ENCODE measurements at regions not wholly inside any gene's neighbourhood (a gene's known extent, or its start where the extent isn't known, plus 50 kb on each side); places are given as distances from the start of the nearest gene placed in this dataset.

DNA sequence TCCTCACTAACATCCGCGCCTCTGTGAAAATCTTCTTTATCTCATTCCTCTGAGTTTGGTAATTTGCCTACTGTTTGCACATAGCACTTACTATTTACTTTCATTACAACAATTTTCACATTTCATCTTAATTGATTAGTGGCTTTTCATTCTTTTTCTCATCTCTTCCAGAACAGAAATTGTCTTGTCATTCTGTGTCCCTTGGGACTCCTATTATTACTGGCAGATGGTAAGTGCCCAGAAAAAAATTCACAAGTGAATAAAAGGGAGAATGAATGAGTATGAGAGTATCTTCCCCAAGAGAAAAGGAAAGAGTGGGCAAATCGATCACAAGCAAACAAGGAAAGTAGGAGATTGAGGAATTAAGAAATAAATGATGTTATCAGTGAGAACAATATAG lies 876.1 kb downstream of the TLE4 start:
- H3K4me3 ChIP-seq (ENCODE audit: low read depth, low read length) = no peak overlapping the region
- DNase-seq (ENCODE audit: low read depth) = no peak

DNA sequence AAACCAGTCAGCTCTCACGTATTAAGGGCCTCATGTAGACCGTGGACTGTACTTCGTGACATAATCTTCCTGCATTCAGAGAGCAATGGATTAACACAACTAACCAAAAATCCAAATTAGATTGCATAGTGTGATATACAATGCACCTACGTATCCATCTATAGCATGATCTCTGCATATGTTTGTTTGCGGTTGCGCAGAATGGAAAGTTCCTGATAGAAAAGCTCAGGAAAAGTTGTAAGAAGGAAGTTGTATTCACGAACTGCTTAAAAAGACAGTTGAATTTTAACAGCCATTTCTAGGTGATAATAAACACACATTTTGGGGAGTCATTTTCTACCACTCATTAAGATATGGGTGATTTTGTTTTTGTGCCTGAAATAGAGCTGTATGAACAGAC lies 869.0 kb downstream of the TLE4 start:
- DNase-seq (ENCODE audit: low read depth) = no peak

DNA sequence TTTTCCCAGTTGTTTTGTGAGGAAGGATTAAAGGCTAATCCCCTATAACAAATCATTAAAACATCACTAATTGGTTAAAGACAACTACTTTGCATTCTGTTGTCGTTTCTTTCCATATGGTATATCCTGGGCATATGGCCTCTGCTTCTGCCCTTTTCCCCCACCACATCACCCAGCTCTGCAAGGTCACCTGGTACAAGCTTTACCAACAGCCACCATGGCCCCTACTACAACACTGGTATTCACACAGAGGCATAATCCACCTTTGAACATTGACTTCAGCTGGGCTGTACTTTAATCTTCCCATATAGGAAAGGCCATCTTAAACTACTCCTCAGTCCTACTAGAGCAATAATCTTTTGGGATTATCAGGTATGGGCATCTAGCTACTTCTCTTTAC lies 866.1 kb downstream of the TLE4 start:
- H3K4me3 ChIP-seq (ENCODE audit: low read depth, low read length) = no peak overlapping the region
- DNase-seq (ENCODE audit: low read depth) = no peak

More for the DNA sequence above, 869.0 kb downstream of the TLE4 start:
- no peak overlapping the region for H3K4me3 ChIP-seq (ENCODE audit: low read depth, low read length)

DNA sequence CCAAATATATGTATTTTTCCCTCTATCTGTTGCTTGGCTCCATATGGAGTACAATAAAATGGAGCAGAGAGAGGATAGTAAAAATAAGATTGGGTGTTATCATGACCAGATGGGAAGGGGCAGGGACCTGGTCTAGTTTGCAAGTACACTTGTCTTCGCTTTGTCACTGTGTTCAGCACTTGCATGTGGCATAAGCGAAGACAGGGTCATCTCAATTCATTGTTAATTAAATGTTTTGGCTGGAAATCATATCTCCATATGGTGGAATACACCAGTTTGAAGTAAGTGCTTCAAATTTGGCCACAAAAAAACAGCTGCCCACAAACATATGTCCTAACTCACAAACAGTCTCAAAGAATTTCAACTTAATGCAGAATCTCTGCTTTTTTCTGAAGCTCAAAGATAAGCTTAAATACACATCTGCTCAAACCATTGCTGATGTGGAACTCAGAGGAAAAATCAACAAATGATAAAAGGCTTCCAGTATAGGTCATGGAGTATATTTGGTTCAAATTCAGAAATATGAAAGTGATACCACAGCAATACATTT lies 865.4 kb downstream of the TLE4 start:
- DNase-seq (ENCODE audit: low read depth) = no peak
- H3K4me3 ChIP-seq (ENCODE audit: low read depth, low read length) = no peak overlapping the region

- no peak overlapping the region for H3K4me3 ChIP-seq (ENCODE audit: low read depth, low read length)
- DNase-seq (ENCODE audit: low read depth) = no peak
Measured at GRCh38 chr9:80435591-80435990, 863.8 kb downstream of the TLE4 start.

DNA sequence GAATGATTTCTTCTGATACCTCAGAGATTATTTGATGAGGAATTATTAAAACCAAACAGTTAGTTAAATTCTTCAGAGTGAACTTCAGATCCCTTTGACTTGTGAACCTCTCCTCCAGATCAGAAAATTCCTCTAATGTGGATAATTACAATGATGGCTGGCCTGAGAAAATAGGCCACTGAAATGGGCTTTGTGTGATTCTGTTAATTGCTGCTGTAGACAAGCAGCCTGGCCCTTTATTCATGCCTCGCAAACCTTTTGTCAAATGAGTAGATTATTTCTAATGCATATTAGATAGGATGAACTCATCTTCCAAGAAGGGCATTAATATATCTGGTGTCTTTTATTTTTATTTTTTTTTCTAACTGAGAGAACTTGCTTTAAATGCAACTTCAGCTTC lies 855.2 kb downstream of the TLE4 start:
- H3K4me3 ChIP-seq (ENCODE audit: low read depth, low read length) = no peak overlapping the region

DNA sequence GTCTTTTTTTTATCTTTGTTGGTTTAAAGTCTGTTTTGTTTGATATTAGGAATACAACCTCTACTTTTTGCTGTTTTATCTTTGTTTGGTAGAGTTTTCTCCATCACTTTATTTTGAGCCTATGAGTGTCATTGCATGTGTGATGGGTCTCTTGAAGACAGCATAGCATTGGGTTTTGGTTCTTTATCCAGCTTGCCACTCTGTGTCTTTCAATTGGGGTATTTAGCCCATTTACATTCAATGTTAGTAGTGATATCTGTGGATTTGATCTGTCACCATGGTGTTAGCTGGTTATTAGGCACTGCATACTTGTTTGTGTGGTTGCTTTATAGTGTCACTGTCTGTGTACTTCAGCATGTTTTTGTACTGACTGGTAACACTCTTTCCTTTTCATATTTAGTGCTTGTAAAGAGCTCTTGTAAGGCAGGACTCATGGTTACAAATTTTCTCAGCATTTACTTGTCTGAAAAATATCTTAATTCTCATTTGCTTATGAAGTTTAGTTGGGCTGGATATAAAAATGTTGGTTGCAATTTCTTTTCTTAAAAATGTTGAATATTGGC lies 845.5 kb downstream of the TLE4 start:
- H3K4me3 ChIP-seq (ENCODE audit: low read depth, low read length) = no peak overlapping the region
- DNase-seq (ENCODE audit: low read depth) = no peak

More for the DNA sequence above, 855.2 kb downstream of the TLE4 start:
- DNase-seq (ENCODE audit: low read depth) = no peak

DNA sequence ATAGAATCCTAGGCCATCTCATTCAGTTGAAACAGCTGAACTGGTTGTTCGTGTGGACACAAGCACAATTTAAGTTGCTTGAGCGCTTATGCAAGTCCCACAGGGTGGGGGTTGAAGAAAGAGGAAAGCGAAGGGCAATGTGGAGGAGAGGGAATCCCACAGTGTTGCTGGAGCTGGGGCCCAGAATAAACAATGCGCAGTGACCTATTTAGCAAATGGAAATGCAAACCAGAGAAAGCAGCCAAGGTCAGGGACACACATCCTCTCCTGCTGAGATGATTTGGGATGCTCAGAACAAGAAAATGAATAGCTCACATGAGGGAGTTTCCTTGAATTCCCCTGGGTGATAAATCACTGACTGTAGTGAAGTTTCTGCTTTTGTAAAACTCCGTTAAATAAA lies 838.3 kb downstream of the TLE4 start:
- DNase-seq (ENCODE audit: low read depth) = peak; percentile 91
- H3K4me3 ChIP-seq (ENCODE audit: low read depth, low read length) = no peak overlapping the region

GRCh38 chr9:80407220-80407619 lies 835.5 kb downstream of the TLE4 start:
- no peak for DNase-seq (ENCODE audit: low read depth)
- no peak overlapping the region for H3K4me3 ChIP-seq (ENCODE audit: low read depth, low read length)

- H3K4me3 ChIP-seq (ENCODE audit: low read depth, low read length) = no peak overlapping the region
Measured at GRCh38 chr9:80401243-80401642, 829.5 kb downstream of the TLE4 start.

DNA sequence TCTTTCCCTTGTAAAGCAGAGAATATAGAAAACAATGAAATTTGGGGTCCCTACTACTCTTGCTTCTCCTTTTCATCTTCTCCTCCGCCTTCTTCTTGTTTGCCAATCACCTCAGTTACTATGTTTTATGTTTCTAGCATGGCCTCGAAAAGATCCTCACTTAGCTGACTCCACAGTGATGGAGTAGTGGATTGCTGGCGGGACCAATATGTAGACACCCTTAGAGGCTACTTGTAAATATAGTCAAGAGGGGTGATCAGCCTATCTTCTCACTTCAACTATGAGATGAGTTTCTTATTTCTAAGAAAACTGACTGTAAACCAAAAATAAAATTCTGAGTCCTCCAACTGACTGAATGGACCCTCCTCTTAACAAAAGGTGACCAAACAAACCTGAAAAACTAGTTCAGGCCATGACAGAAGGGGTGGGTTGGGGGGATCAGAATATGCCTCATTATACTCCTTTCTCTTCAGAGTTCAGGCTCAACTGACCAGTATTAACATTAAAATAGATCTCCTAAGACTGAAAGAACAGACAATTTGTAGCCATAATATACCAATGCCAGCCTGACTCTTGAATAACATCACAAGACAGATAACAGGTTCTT lies 829.0 kb downstream of the TLE4 start:
- no peak overlapping the region for H3K4me3 ChIP-seq (ENCODE audit: low read depth, low read length)
- DNase-seq (ENCODE audit: low read depth) = no peak

More at GRCh38 chr9:80401243-80401642, 829.5 kb downstream of the TLE4 start:
- no peak for DNase-seq (ENCODE audit: low read depth)

- DNase-seq (ENCODE audit: low read depth) = no peak
- no peak overlapping the region for H3K4me3 ChIP-seq (ENCODE audit: low read depth, low read length)
Measured at GRCh38 chr9:80399606-80400005, 827.8 kb downstream of the TLE4 start.

DNA sequence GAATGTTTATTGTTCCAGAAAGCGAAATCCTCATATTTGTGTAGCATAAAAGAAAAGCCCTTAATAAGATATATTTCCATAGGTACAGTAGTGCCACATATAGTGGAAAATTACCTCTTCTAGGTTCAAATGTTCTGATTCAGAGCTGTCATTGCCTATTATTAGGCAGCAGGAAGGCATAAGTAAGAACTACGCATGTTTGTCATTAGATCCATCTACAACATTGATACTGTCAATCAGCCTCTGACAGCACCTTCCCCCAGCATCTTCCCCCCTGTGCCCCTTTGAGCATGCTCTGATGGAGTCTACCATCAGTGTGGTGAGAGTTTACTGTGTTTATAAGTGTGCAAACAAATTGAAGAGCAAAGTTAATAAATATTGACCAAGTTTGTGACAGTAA lies 816.1 kb downstream of the TLE4 start:
- H3K4me3 ChIP-seq (ENCODE audit: low read depth, low read length) = no peak overlapping the region
- no peak for DNase-seq (ENCODE audit: low read depth)

DNA sequence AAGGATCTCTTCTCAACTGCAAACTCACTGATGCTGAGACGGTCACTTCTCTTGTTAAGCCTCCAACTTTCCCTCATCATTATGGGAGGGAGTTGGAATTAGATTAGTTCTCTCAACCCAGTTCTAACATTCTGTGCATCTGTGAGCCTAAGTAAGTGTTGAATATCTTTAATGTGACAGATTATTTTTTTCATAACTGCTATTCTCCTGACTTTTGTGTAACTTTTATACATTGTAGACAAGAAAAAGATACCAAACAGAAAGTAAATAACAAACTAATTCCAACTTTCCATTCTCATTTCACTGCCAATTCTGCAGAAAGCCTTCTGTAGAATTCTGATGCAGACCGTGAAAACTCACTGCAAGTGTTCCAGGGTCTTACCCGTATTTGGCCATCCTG lies 813.5 kb downstream of the TLE4 start:
- no peak overlapping the region for H3K4me3 ChIP-seq (ENCODE audit: low read depth, low read length)
- DNase-seq (ENCODE audit: low read depth) = no peak

DNA sequence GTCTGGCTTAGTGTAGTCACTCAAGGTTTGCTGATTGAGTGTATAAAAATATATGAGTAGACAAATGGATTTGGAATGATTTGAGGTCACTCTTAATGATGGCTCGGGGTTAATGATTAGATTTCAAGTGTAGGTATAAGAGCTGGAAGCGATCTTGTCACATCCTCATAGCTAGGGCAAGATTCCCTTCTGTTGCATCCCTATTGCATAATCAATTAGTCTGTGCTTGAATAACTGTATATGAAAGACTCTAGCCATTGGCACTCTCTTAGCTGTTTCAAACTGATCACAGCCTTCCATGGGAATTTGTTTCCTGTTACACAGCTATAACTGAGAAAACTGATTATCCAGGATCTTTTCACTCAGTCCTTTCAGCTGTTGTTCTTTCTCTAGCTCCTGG lies 811.6 kb downstream of the TLE4 start:
- H3K4me3 ChIP-seq (ENCODE audit: low read depth, low read length) = no peak overlapping the region

GRCh38 chr9:80382211-80382891 lies 810.6 kb downstream of the TLE4 start:
- no peak overlapping the region for H3K4me3 ChIP-seq (ENCODE audit: low read depth, low read length)
- DNase-seq (ENCODE audit: low read depth) = no peak

More for the DNA sequence above, 811.6 kb downstream of the TLE4 start:
- DNase-seq (ENCODE audit: low read depth) = no peak

DNA sequence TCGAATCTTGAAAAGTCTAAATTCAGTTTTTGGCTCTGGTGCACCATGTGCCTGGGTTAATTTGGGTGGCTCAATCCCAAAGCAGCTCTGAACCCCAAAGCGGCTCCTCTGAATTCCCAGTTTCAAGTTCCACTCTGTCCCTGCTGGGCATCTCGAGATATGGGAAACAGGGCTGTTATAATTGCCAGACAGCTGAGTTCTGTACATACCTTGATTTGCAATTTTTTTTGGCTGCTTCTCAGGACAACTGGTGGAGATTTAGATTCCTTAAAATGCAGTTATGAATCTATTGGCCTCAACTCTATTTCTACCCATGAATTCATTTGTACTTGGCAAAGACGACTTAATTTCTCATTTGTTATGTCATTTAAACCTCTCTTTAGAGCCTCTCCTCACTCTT lies 808.5 kb downstream of the TLE4 start:
- no peak overlapping the region for H3K4me3 ChIP-seq (ENCODE audit: low read depth, low read length)
- DNase-seq (ENCODE audit: low read depth) = no peak

DNA sequence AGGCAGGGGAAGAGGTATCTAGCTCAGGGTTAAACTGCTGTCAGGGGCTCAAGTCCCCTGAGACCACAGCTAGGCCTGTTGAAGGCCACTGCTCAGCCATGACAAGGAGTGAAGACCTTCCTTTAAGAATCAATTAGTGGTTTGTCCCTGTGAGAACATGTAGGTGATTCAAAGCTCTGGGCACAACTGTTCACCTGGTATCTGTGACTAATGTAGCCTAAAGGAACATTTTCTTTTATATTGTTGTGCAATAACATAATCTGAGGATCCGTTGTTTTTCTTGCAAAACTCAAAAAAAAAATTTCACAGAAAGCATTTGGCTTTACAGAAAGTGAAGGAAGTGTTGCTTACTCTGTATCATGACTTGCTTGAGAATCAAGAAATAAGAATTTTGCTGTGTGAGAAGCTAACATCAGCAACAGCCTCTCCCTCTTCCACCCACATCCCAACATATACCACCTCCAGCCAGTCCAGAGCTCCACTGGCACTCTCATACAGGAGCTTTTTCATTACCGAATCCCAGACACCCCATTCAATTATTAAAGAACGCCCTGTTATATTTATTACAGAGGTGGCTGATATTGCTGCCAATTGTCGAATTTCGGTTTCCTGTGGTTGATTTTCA lies 807.0 kb downstream of the TLE4 start:
- no peak for DNase-seq (ENCODE audit: low read depth)
- H3K4me3 ChIP-seq (ENCODE audit: low read depth, low read length) = no peak overlapping the region

DNA sequence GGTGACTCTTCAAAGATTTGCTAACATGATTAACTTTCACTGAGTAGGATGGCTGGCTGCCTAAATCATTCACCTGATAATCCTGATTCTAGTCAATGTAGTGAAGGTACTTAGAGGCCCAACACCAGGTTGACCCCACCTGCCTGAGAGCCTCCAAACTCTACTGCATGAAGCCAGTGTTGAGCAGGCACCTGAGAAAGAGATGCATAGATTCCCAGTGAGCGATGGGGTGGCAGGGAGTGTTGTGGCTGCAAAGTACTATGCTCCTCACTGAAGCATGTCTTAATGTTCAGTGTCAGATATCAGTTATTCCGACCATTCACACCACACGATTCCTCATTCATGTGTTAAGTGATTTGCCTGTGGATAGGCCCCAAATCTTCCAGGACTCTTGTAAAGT lies 804.4 kb downstream of the TLE4 start:
- no peak for DNase-seq (ENCODE audit: low read depth)
- H3K4me3 ChIP-seq (ENCODE audit: low read depth, low read length) = no peak overlapping the region

GRCh38 chr9:80375477-80375876 lies 803.7 kb downstream of the TLE4 start:
- no peak overlapping the region for H3K4me3 ChIP-seq (ENCODE audit: low read depth, low read length)
- no peak for DNase-seq (ENCODE audit: low read depth)

All from skeletal muscle cell (primary cell).